Adrenal gland (tissue), 9 donors: ENCODE measurements at regions not wholly inside any gene's neighbourhood (a gene's known extent, or its start where the extent isn't known, plus 50 kb on each side); places are given as distances from the start of the nearest gene placed in this dataset.

Experiments used
- DNase-seq, 7 donors: peaks; one replicate each; pipeline ENCODE4 v3.0.0-alpha.2; 2019 to 2020
- H3K27ac ChIP-seq, 5 donors: fragments of 200-600 bp; sonication (generic) in 4 of 5; 1 replicate in 3 of 5; 2 replicates in 2 of 5; pipeline versions ENCODE4 v1.5.1 to v1.8.0; 2016 to 2020; ENCODE audit warnings: mild to moderate bottlenecking in 1 of 5
- H3K27me3 ChIP-seq: fragments of 200-600 bp; 2 replicates; pipeline ENCODE4 v1.8.0; 2021
- H3K36me3 ChIP-seq, 2 donors: fragments of 200-600 bp; replicated peaks in 1 of 2; 1 replicate in 1 of 2; 2 replicates in 1 of 2; pipeline versions ENCODE4 v1.5.1 to v1.8.0; 2018 to 2022
- H3K4me1 ChIP-seq, 2 donors: fragments of 200-600 bp; replicated peaks in 1 of 2; 1 replicate in 1 of 2; 2 replicates in 1 of 2; pipeline versions ENCODE4 v1.5.1 to v1.8.0; 2018 to 2021
- H3K4me3 ChIP-seq, 4 donors: fragments of 200-600 bp; sonication (generic) in 3 of 4; one replicate each; pipeline ENCODE4 v1.5.1; 2016 to 2018
- H3K9me3 ChIP-seq, 3 donors: fragments of 200-600 bp; sonication (generic) in 1 of 3; replicated peaks in 1 of 3; 1 replicate in 2 of 3; 2 replicates in 1 of 3; pipeline versions ENCODE4 v1.5.1 to v1.8.0; 2016 to 2021
- POLR2A ChIP-seq, 2 donors: fragments of 450-650 bp; IDR thresholded peaks; one replicate each; pipeline ENCODE4 v1.6.1; 2017; ENCODE audit warnings: antibody characterized with exemption in 2 of 2, mild to moderate bottlenecking in 2 of 2, moderate library complexity in 1 of 2
- WGBS, 4 donors: extraction: QIAGEN DNeasy Blood & Tissue Kit in 2 of 4; methylation state at CpG; one replicate each; pipeline versions ENCODE4 v1.1.5 to v1.1.7; 2013 to 2017; 5-methylcytosine and 5-hydroxymethylcytosine counted together
- intact Hi-C, 2 donors: fragments of 100-400 bp; cut with DNase I; formaldehyde crosslinking; loops; one replicate each; pipeline versions ENCODE4 v1.14.1 to v1.15.0; 2022 to 2023
- TF ChIP-seq, protein P1 (sequence below), 6 experiments: fragments of 450-650 bp in 4 of 6; fragments of 200-600 bp in 2 of 6; sonication (generic) in 1 of 6; IDR thresholded peaks; 1 replicate in 5 of 6; 2 replicates in 1 of 6; pipeline versions ENCODE4 v1.5.1 to v1.8.0; 2016 to 2021; ENCODE audit warnings: antibody characterized with exemption in 6 of 6, mild to moderate bottlenecking in 2 of 6, moderate library complexity in 1 of 6
- donor health status: healthy with polysubstance abuse.
- donor health status: Bipolar disorder and iron deficiency.
- donor health status: DM: yes; HTN: yes; CAD: no.
- donor health status: DM: no; HTN: no; CAD: no.
- donor health status: DM: no; HTN: no; CAD: no.

DNA sequence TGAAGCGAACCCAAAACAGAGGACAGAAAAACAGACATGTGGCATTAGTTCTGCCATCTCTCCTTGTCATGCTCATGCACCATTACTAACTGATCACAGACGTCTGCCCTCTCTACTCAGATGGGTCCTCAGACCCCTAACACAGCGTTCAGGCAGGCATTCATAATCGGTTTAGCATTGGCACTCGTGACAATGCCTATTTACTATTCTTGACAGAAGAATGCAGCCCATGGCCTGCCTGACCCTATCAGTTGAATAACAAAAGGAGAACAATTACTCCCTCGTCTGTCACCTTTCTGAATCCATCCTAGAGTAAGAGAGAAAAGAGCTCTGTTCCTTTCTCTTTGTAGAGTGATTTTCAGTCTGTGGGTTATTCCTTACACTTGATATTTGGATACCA is 194.6 kb upstream of the PHYHIPL start:
- no peak for DNase-seq
- H3K27me3 ChIP-seq, result no peaks in the 10 kb centered on the region
- TF ChIP-seq, protein P1, sequence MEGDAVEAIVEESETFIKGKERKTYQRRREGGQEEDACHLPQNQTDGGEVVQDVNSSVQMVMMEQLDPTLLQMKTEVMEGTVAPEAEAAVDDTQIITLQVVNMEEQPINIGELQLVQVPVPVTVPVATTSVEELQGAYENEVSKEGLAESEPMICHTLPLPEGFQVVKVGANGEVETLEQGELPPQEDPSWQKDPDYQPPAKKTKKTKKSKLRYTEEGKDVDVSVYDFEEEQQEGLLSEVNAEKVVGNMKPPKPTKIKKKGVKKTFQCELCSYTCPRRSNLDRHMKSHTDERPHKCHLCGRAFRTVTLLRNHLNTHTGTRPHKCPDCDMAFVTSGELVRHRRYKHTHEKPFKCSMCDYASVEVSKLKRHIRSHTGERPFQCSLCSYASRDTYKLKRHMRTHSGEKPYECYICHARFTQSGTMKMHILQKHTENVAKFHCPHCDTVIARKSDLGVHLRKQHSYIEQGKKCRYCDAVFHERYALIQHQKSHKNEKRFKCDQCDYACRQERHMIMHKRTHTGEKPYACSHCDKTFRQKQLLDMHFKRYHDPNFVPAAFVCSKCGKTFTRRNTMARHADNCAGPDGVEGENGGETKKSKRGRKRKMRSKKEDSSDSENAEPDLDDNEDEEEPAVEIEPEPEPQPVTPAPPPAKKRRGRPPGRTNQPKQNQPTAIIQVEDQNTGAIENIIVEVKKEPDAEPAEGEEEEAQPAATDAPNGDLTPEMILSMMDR (IDR thresholded peaks at IDR 0.05), result no peak
- TF ChIP-seq POLR2A (IDR thresholded peaks at IDR 0.05), result no peak
- H3K4me1 ChIP-seq, result peaks cover 0 to 3% of the 10 kb centered on the region in 2 donors
- intact Hi-C loops, result no loop called here
- H3K27ac ChIP-seq, result no peak overlapping the region
- H3K36me3 ChIP-seq, result no peaks in the 10 kb centered on the region
- H3K4me3 ChIP-seq, result no peak overlapping the region
- 83 to 89% (median 86%) methylated on average over 6 of the region's 6 CpGs for WGBS, 4 donors
- peaks cover 0 to 4% (median 0%) of the 10 kb centered on the region in 3 donors for H3K9me3 ChIP-seq

DNA sequence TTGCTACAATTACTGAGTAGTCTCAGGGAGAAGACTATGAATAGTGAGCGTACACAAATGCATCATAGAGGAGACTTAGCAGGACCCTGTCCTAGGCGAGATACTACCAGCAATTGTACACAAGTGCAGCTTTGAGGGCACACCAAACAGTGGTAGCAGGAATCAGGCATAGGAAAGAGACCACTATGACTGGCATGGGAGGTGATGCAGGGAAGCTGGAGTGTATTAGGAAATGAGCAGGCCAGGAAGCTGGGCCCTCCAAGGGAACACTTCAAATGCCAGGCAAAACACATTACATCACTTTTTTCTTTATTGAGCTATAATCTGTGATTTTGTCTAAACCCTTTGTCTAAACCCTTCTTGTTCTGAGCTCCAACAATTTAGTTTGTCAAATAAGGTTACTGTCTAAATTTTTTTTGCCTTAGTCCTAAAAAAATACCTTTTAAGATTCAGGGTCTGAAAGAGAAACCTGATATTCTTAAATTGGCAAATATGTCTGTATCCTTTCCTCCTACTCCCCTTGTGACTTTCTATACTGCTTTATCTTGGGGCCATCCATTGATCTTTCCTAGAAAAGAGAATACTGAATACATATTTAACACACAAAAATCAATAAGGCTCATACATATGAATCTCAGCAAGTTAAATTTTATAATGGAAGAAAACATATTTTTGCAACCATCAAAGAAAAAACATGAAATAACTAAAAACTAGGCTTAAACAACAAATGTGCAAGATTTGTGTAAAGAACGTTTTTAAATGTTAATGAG is 193.8 kb upstream of the PHYHIPL start:
- Histone ChIP-seq H3K36me3 (no peaks in the 10 kb centered on the region), H3K27ac (no peak overlapping the region), H3K4me1 (no peaks in the 10 kb centered on the region), H3K27me3 (no peaks in the 10 kb centered on the region), H3K9me3 (peaks cover 0 to 4% (median 0%) of the 10 kb centered on the region in 3 donors), H3K4me3 (no peak overlapping the region)
- no peak for DNase-seq
- intact Hi-C loops, result no loop called here
- WGBS, 4 donors, result 82 to 87% (median 85%) methylated on average over 3 of the region's 3 CpGs
- TF ChIP-seq POLR2A (IDR thresholded peaks at IDR 0.05), result no peak
- TF ChIP-seq, protein P1 (IDR thresholded peaks at IDR 0.05), result no peak

DNA sequence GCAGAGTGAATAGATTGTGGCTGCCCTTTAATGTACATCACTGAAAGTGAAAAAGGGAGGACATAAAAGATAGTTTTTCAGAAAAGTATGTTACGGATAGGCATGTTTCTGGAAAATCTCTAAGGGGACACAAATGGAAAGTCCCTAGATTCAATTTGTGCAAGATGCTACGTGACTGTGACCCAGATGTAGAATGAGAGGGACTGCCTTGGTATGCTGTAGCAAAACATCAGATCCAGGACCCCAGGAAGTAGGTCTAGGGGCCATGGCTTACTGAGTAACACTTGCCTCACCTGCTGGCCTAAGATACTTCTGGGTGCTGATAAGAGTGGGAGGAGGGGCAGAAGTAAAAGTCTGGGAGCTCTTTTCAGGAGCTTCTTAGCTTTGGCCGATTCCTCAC is 191.2 kb upstream of the PHYHIPL start:
- DNase-seq, result no peak
- intact Hi-C loops, result no loop called here
- H3K4me3 ChIP-seq, result no peak overlapping the region
- H3K4me1 ChIP-seq, result no peaks in the 10 kb centered on the region
- no peaks in the 10 kb centered on the region for H3K36me3 ChIP-seq
- H3K27ac ChIP-seq, result no peak overlapping the region
- peaks cover 0 to 4% (median 3%) of the 10 kb centered on the region in 3 donors for H3K9me3 ChIP-seq
- no peaks in the 10 kb centered on the region for H3K27me3 ChIP-seq
- WGBS, 4 donors, result 86 to 92% (median 92%) methylated on average over 3 of the region's 3 CpGs
- TF ChIP-seq, protein P1 (IDR thresholded peaks at IDR 0.05), result no peak
- TF ChIP-seq POLR2A (IDR thresholded peaks at IDR 0.05), result no peak

DNA sequence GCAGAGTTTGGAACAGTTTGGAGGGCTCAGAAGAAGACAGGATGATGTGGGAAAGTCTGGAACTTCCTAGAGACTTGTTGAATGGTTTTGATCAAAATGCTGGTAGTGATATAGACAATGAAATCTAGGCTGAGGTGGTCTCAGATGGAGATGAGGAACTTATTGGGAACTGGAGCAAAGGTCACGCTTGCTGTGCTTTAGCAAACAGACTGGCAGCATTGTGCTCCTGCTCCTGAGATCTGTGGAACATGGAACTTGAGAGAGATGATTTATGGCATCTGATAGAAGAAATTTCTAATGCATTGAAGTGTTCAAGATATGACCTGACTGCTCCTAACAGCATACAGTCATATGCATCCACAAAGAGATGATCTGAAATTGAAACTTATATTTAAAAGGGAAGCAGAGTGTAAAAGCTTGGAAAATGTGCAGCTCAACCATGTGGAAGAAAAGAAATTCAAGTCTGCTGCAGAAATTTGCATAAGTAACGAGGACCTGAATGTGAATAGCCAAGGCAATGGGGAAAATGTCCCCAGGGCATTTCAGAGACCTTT is 186.9 kb upstream of the PHYHIPL start:
- Histone ChIP-seq H3K27me3 (no peaks in the 10 kb centered on the region), H3K36me3 (no peaks in the 10 kb centered on the region), H3K9me3 (peaks cover 0 to 3% (median 3%) of the 10 kb centered on the region in 3 donors), H3K4me1 (peaks cover 0 to 9% of the 10 kb centered on the region in 2 donors), H3K27ac (no peak overlapping the region), H3K4me3 (no peak overlapping the region)
- DNase-seq, result no peak
- no peak for TF ChIP-seq POLR2A (IDR thresholded peaks at IDR 0.05)
- TF ChIP-seq, protein P1 (IDR thresholded peaks at IDR 0.05), result no peak
- intact Hi-C loops, result no loop called here
- 90 to 95% (median 92%) methylated on average over 2 of the region's 2 CpGs for WGBS, 4 donors
